GM19240 (cell line): ENCODE measurements at regions not wholly inside any gene's neighbourhood (a gene's known extent, or its start where the extent isn't known, plus 50 kb on each side); places are given as distances from the start of the nearest gene placed in this dataset.
"Not testable (repeated sequence)": the region's sequence is repeated elsewhere in the genome, so short reads cannot be mapped to it uniquely, and the experiment has no call there.

Experiments
- DNase-seq: peaks from one replicate; pipeline ENCODE4 v3.0.0; 2011; ENCODE audit warnings: low spot score; ENCODE audit not compliant: insufficient read length

- DNase-seq = no peak
Measured at GRCh38 chr10:123221418-123221817, 67.2 kb downstream of the BUB3 start.

DNA sequence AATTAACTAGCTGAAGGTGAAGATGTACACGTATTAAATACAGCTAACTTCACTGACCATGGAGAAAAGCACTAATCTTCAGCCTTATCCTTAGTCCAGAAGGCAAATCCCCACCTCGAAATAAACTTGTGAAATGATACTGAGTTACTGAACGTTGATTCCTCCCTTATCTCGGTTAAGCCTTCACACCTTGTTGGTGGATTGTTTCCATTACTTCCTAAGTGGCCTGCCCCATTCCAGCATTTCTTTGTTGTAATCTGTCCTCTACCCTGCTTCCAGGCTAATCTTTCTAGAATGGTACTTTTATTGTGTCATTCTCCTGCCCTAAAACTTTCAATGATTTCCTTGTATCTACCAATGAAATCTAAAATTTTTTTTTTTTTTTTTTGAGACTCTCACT lies 68.6 kb downstream of the BUB3 start:
- no peak for DNase-seq

DNA sequence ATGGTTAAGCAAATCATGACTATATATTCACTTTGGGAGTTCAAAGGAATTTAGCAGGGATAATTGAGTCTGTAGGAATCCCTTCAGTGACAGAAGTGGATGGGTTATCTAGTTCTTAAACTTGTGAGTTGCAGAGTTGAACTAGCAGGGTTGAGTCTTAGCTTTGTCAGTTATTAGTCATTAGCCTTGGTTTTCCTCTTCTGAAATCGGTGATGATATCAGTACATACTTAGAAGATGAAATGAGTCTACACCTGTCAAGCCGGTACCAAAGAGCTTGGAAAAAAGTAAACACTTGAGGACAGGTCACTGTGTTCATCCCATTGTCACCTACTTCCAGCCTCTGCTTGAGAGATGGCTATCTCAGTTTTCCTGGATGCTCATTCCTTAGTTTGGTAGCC lies 73.5 kb downstream of the BUB3 start:
- no peak for DNase-seq

DNA sequence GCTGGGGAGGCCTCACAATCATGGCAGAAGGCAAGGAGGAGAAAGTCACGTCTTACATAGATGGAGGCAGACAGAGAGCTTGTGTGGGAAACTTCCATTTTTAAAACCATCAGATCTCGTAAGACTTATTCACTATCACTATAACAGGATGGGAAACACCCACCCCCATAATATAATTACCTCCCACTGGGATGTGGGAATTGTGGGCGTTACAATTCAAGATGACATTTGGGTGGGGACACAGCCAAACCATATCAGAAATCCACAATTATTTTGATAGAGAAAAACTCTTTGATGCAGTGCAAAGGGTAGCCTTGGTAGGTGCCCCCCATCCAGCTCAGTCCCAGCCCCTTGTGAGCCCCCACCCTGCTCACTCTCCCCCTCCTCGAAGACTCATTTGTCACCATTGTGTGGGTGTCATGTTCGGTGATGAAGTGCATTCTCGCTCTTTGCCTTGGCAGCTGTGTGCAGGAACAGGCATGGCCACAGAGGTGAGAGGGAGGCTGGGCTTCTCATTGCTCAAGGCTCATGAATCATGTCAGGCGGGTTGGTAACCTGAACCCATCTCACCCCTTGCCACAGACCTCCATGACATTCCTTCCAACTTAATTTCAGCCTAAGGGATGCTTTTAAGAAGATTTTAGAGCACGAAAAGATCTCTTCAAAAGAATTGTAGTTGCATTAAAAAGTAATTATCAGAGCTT lies 75.9 kb downstream of the BUB3 start:
- no peak for DNase-seq

DNA sequence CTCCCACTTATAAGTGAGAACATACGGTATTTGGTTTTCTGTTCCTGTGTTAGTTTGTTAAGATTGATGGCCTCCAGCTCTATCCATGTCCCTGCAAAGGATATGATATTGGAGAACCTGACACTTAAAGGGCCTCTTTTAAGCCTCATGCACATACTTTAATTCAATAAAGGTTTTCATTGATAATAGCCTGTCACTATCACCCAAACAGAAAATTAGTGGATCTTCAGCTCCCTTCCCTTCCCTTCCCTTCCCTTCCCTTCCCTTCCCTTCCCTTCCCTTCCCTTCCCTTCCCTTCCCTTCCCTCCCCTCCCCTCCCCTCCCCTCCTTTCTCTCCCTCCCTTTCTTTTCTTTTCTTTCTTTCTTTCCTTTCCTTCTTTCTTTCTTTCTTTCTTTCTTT lies 78.7 kb downstream of the BUB3 start:
- DNase-seq = not testable (repeated sequence)

- DNase-seq = not testable (repeated sequence)
Measured at GRCh38 chr10:123235014-123235413, 80.8 kb downstream of the BUB3 start.

DNA sequence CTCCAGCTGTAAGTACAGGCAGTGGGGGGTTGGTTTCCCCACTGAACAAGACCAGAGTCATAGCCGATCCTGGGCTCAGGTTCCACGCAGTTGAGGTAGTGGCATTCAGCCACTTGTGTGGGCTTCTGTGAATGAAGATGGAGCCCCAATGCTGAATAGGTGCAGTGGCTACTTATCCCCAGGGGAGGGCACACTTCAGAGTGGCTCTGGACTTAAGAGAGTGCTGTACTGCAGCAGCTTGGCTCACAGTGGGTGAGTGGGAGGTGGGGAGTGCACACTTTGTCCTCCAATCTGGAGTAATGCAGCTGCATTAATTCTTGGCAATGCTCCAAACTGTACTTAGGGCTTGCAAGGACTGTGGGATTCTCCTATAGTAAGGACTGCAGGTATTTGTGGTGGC lies 81.9 kb downstream of the BUB3 start:
- DNase-seq = no peak

DNA sequence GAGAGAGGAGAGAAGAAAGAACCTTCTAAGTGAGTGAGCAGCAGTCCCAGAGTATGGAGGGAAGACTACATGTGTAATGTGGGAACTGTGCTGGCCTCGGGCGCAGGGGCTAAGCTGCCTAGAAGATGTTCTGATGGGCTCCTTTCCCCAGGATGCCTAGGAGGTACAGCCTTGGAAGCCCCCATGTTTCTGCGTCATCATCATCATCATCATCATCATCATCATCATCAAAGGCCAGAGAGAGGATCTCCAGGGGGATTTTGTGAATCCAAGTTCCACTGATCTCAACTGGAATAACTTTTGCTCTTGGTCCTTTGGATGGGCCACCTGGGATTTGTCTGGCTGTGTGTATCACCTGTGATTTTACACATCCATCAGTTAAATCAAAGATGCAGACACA lies 86.0 kb downstream of the BUB3 start:
- no peak for DNase-seq

GRCh38 chr10:123240776-123241175 lies 86.6 kb downstream of the BUB3 start:
- DNase-seq = no peak

- no peak for DNase-seq
Measured at GRCh38 chr10:123241391-123242141, 87.4 kb downstream of the BUB3 start.

GRCh38 chr10:123244747-123245146 lies 90.5 kb downstream of the BUB3 start:
- DNase-seq = no peak

DNA sequence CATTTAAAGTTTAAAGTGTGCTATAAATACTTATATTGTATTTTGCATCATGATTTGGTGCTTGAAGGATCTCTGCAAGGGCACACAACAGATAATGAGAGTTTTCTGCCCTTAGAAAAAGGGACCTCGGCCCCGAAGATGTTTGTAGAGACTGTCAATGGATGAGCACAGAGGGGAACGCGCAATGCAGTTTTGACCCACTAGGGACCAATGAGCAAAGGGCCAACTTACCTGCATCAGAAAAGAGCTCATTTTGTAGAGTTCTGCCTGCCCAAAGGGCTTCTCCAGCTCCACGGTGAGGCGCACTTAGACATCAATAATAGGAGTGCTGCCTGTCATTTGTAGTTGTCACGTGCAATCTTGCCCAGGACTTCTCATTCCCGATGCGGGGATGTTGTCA lies 91.1 kb downstream of the BUB3 start:
- DNase-seq = no peak

DNA sequence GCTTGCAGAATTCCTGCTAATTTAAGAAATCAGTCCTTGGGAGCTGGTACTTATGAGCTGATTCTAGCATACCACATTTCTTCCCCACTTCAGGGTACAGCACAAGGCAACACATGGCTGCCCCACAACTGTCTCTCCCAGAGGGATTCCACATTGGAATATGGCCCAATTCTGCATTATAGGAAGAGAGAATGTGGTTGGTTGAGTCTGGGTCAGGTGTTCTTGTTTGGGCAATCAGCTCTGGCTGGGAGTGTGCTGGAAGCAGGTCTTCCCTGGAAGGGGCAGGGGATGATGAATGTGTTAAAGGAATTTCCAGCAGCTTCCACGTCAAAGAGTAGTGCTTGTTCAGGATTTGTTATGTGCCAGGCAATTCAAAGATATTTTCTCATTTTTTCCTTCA lies 95.7 kb downstream of the BUB3 start:
- DNase-seq = no peak

DNA sequence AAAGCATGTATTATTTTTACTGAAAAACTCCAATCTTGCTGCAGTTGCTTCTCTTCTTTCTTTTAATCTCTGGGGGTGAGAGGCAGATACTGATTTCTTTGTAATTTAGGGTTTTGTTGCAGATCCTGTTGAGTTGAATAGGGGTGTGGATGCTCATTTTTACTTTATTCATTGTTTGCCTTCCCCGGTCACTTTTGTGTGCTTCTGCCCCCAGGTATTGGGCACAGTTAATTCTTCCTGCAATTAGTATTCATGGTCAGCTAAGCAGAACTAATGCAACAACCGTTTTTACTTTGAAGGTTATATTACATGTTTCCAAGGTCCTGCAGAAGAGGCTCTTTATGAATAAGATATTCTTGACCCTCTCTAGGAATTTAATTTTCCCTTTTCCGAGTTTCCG lies 96.4 kb downstream of the BUB3 start:
- DNase-seq = no peak

DNA sequence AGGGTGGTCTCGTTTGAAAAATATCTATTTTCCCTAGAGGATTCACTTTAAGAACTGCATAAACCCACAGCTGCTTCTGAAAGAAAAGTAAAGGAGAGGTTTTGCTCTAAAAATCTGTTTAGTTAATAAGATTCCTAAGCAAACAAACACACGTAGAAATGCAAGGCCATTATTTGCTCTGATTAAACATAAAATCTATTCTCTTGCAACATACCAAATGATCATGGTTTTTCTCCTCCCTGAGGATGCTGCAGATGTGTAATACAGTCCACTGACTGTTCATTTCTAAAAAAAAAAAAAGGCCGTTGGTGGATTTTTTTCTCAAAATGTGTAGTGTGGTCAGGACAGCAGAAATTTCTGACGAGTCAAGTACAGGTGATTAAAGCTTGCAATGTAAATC lies 98.6 kb downstream of the BUB3 start:
- DNase-seq = no peak

- not testable (repeated sequence) for DNase-seq
Measured at GRCh38 chr10:123254343-123254742, 100.1 kb downstream of the BUB3 start.

- DNase-seq = no peak
Measured at GRCh38 chr10:123257904-123258456, 103.8 kb downstream of the BUB3 start.

DNA sequence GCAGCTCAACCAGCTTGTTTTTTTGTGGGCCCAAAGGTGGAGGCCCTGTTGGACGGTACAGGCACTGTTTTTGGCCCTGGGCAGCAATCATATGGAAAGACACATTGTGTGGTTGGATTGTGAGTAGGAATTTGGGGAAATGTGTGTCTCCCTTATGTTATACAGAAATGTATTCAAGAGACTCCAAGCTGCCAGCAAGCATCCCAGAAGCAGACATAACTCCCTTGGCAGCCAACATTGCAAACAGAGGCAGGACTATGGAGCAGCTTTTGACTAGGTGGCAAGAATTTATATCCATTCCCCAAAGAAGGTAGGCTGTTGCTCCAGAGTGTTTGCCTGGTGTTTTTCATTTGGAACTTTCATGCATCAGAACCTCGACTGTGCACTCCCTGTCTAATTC lies 104.9 kb downstream of the BUB3 start:
- DNase-seq = no peak

- no peak for DNase-seq
Measured at GRCh38 chr10:123259791-123260190, 105.6 kb downstream of the BUB3 start.

DNA sequence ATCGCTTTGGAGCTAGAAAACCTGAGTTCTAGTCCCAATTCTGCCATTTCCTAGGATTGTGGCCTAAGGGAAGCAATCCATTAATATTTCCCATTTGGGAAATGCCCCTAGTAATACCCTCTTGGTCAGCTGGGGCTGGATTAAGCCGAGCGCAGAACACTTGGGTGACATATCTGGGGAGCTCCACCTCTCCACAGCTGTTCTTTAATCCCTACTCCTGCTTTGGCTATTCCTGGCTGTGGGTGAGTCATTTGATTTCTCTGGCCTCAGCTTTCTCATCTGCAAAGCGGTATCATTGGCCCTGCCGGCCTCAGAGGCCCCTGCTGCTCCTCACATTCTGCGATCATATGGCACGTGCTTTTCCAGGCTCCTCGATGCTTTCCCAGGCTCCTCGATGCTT lies 108.3 kb downstream of the BUB3 start:
- no peak for DNase-seq

GRCh38 chr10:123266971-123267370 lies 112.8 kb downstream of the BUB3 start:
- DNase-seq = no peak

GRCh38 chr10:123269017-123269552 lies 114.9 kb downstream of the BUB3 start:
- no peak for DNase-seq

- no peak for DNase-seq
Measured at GRCh38 chr10:123269675-123270074, 115.5 kb downstream of the BUB3 start.
